ENCODE measurements at regions not wholly inside any gene's neighbourhood (a gene's known extent, or its start where the extent isn't known, plus 50 kb on each side); places are given as distances from the start of the nearest gene placed in this dataset.
A peak's percentile ranks its signal among the peaks of the same experiment; 100 is the strongest.

DNA sequence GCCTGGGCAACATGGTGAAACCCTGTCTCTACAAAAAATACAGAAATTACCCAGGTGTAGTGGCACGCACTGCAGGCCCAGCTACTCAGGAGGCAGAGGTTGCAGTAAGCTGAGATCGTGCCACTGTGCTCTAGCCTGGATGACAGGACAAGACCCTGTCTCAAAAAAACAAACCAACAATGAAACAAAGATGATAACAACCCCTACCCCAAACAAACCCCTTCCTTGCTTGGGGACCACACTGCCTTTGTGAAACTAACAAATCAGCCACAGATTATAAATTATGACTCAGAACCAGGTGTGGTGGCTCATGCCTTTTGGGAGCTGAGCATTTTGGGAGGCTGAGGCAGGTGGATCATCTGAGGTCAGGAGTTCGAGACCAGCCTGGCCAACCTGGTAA is 75.3 kb upstream of the RPH3AL start:
- no peak overlapping the region for H3K9ac ChIP-seq (ENCODE audit: extremely low read depth, insufficient read length, low read length)
- H3K4me3 Mint-ChIP-seq, result peak overlapping the region; percentile 21 to 22; a peak in 2 of 5 replicates
- H4K5ac ChIP-seq (ENCODE audit: insufficient read length, low read depth, low read length), result no peak overlapping the region
- H3K79me2 ChIP-seq (ENCODE audit: insufficient read depth, low read length), result no peaks in the 10 kb centered on the region
- WGBS (ENCODE audit: extremely low coverage, insufficient read length, low lambda C conversion rate), result no CpG with 5 or more reads among the region's 3 CpGs
- no peak overlapping the region for H3K18ac ChIP-seq (ENCODE audit: insufficient read length, low read depth, low read length)
- H3K27me3 Mint-ChIP-seq (ENCODE audit: low read depth), result peaks cover 19% of the 10 kb centered on the region
- no peak overlapping the region for H3K23ac ChIP-seq (ENCODE audit: insufficient read length, low read depth, low read length)
- no peak overlapping the region for H2BK15ac ChIP-seq (ENCODE audit: low read depth, low read length)
- no peak overlapping the region for H2BK5ac ChIP-seq (ENCODE audit: insufficient read length, low read length)
- no peak overlapping the region for H3T11ph ChIP-seq (ENCODE audit: low read length)
- peak overlapping the region in 2 of 3 experiments; percentile 58 to 66; a peak in 2 of 7 replicates for H3K27ac Mint-ChIP-seq
- no peak overlapping the region for H2BK12ac ChIP-seq (ENCODE audit: insufficient read length, low read depth, low read length)
- H3K14ac ChIP-seq (ENCODE audit: insufficient read depth, low read length), result no peak overlapping the region
- H3K4me1 Mint-ChIP-seq, result peaks cover 20 to 23% of the 10 kb centered on the region in 2 experiments
- TF ChIP-seq, protein P1, sequence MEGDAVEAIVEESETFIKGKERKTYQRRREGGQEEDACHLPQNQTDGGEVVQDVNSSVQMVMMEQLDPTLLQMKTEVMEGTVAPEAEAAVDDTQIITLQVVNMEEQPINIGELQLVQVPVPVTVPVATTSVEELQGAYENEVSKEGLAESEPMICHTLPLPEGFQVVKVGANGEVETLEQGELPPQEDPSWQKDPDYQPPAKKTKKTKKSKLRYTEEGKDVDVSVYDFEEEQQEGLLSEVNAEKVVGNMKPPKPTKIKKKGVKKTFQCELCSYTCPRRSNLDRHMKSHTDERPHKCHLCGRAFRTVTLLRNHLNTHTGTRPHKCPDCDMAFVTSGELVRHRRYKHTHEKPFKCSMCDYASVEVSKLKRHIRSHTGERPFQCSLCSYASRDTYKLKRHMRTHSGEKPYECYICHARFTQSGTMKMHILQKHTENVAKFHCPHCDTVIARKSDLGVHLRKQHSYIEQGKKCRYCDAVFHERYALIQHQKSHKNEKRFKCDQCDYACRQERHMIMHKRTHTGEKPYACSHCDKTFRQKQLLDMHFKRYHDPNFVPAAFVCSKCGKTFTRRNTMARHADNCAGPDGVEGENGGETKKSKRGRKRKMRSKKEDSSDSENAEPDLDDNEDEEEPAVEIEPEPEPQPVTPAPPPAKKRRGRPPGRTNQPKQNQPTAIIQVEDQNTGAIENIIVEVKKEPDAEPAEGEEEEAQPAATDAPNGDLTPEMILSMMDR (conservative IDR thresholded peaks at IDR 0.05), result no peak
- no peak overlapping the region for H3K4me2 ChIP-seq (ENCODE audit: insufficient read depth, insufficient read length, low read length)
- H4K8ac ChIP-seq (replicated peaks; ENCODE audit: insufficient read length, low read depth, low read length), result no peak overlapping the region
- H3K9me3 ChIP-seq (ENCODE audit: control insufficient read depth, low read depth, low read length), result no peaks in the 10 kb centered on the region
- no peak for DNase-seq
- no peak overlapping the region for H2AFZ ChIP-seq (ENCODE audit: low read length)
- no peak overlapping the region for H4K91ac ChIP-seq (ENCODE audit: insufficient read length, low read depth, low read length)
- no peaks in the 10 kb centered on the region for H3K27me3 ChIP-seq (ENCODE audit: insufficient read depth, low read length)
- H2BK120ac ChIP-seq (ENCODE audit: low read depth, low read length, poor library complexity, severe bottlenecking), result no peak overlapping the region
- H3K4ac ChIP-seq (ENCODE audit: low read depth, low read length), result no peak overlapping the region
- H3K36me3 Mint-ChIP-seq (ENCODE audit: insufficient read depth in 1 of 3, low read depth in 3 of 3), result peaks cover 2 to 20% (median 5%) of the 10 kb centered on the region in 3 experiments; a peak in 6 of 7 replicates
- no peak overlapping the region for H3K27ac ChIP-seq (ENCODE audit: insufficient read length, low read depth, low read length)
- peaks cover 3% of the 10 kb centered on the region; the same call in 1 of the 2 replicates for H3K4me1 ChIP-seq (ENCODE audit: insufficient read depth, low read length)
- no peak overlapping the region for H2BK20ac ChIP-seq (ENCODE audit: low read depth, low read length, poor library complexity, severe bottlenecking)
- H4K20me1 ChIP-seq (ENCODE audit: control insufficient read depth, insufficient read depth, insufficient read length), result no peaks in the 10 kb centered on the region
- peaks cover 21 to 22% of the 10 kb centered on the region in 2 experiments for H3K9me3 Mint-ChIP-seq
- H3K79me1 ChIP-seq (ENCODE audit: insufficient read depth, low read depth, low read length, poor library complexity, severe bottlenecking), result no peaks in the 10 kb centered on the region
- no peak overlapping the region for H3K56ac ChIP-seq (ENCODE audit: insufficient read length, low read depth, low read length)
- H3K23me2 ChIP-seq (ENCODE audit: insufficient read length, low read depth, low read length, poor library complexity, severe bottlenecking), result no peaks in the 10 kb centered on the region
- H2AK5ac ChIP-seq (ENCODE audit: insufficient read length, low read length), result no peak overlapping the region

Measured in H9 (cell line).